ENCODE measurements at regions not wholly inside any gene's neighbourhood (a gene's known extent, or its start where the extent isn't known, plus 50 kb on each side); places are given as distances from the start of the nearest gene placed in this dataset.

GRCh38 chr12:42737398-42737797, 147.9 kb upstream of the PRICKLE1 start:
- no peak for DNase-seq (ENCODE audit: low spot score)
- no peaks in the 10 kb centered on the region for H3K36me3 ChIP-seq (ENCODE audit: control insufficient read depth in 4 of 4, insufficient read depth in 3 of 4, low read depth in 1 of 4, low read length in 3 of 4)
- no peak overlapping the region for H3K9ac ChIP-seq (ENCODE audit: low read depth in 1 of 2, low read length in 2 of 2)
- 84% methylated on average over 3 of the region's 3 CpGs for WGBS
- H3K27ac ChIP-seq (ENCODE audit: low read depth in 1 of 2, low read length in 2 of 2), result no peak overlapping the region
- peaks cover 0 to 2% (median 0%) of the 10 kb centered on the region in 4 donors for H3K27me3 ChIP-seq (ENCODE audit: control insufficient read depth in 4 of 4, insufficient read depth in 4 of 4, low read length in 3 of 4)
- TF ChIP-seq FOXA2 (IDR thresholded peaks at IDR 0.05) (no peak), MAX (IDR thresholded peaks at IDR 0.05) (no peak), SP1 (IDR thresholded peaks at IDR 0.05) (no peak)
- no peaks in the 10 kb centered on the region for H3K4me1 ChIP-seq (ENCODE audit: control insufficient read depth in 4 of 4, insufficient read depth in 4 of 4, low read length in 3 of 4)
- H3K9me3 ChIP-seq (ENCODE audit: control insufficient read depth in 4 of 4, low read length in 3 of 4), result no peaks in the 10 kb centered on the region
- no peak overlapping the region for H3K4me3 ChIP-seq (ENCODE audit: low read depth in 1 of 3, low read length in 3 of 3)

- DNase-seq (ENCODE audit: low spot score), result no peak
- WGBS, result 66% methylated on average over 11 of the region's 11 CpGs
These were observed 146.4 kb upstream of the PRICKLE1 start for GRCh38 chr12:42735861-42736361.

GRCh38 chr12:42733911-42734310, 144.4 kb upstream of the PRICKLE1 start:
- no peak overlapping the region for H3K4me3 ChIP-seq (ENCODE audit: low read depth in 1 of 3, low read length in 3 of 3)
- no peak overlapping the region for H3K9ac ChIP-seq (ENCODE audit: low read depth in 1 of 2, low read length in 2 of 2)
- DNase-seq (ENCODE audit: low spot score), result no peak
- no peaks in the 10 kb centered on the region for H3K27me3 ChIP-seq (ENCODE audit: control insufficient read depth in 4 of 4, insufficient read depth in 4 of 4, low read length in 3 of 4)
- H3K27ac ChIP-seq (ENCODE audit: low read depth in 1 of 2, low read length in 2 of 2), result no peak overlapping the region
- no peaks in the 10 kb centered on the region for H3K9me3 ChIP-seq (ENCODE audit: control insufficient read depth in 4 of 4, low read length in 3 of 4)
- TF ChIP-seq YY1 (IDR thresholded peaks at IDR 0.05), result no peak
- no peaks in the 10 kb centered on the region for H3K4me1 ChIP-seq (ENCODE audit: control insufficient read depth in 4 of 4, insufficient read depth in 4 of 4, low read length in 3 of 4)
- H3K36me3 ChIP-seq (ENCODE audit: control insufficient read depth in 4 of 4, insufficient read depth in 3 of 4, low read depth in 1 of 4, low read length in 3 of 4), result no peaks in the 10 kb centered on the region
- WGBS, result 67% methylated on average over 3 of the region's 3 CpGs

More at GRCh38 chr12:42735861-42736361, 146.4 kb upstream of the PRICKLE1 start:
- H3K4me3 ChIP-seq (ENCODE audit: low read depth in 1 of 3, low read length in 3 of 3), result no peak overlapping the region
- H3K27ac ChIP-seq (ENCODE audit: low read depth in 1 of 2, low read length in 2 of 2), result no peak overlapping the region
- H3K27me3 ChIP-seq (ENCODE audit: control insufficient read depth in 4 of 4, insufficient read depth in 4 of 4, low read length in 3 of 4), result no peaks in the 10 kb centered on the region
- H3K9ac ChIP-seq (ENCODE audit: low read depth in 1 of 2, low read length in 2 of 2), result no peak overlapping the region
- H3K4me1 ChIP-seq (ENCODE audit: control insufficient read depth in 4 of 4, insufficient read depth in 4 of 4, low read length in 3 of 4), result no peaks in the 10 kb centered on the region
- H3K9me3 ChIP-seq (ENCODE audit: control insufficient read depth in 4 of 4, low read length in 3 of 4), result no peaks in the 10 kb centered on the region
- TF ChIP-seq CTCF (IDR thresholded peaks at IDR 0.05; ENCODE audit: low read depth, low read length, missing input control) (no peak), ZBTB33 (IDR thresholded peaks at IDR 0.05) (no peak)
- no peaks in the 10 kb centered on the region for H3K36me3 ChIP-seq (ENCODE audit: control insufficient read depth in 4 of 4, insufficient read depth in 3 of 4, low read depth in 1 of 4, low read length in 3 of 4)

- H3K4me1 ChIP-seq (ENCODE audit: control insufficient read depth in 4 of 4, insufficient read depth in 4 of 4, low read length in 3 of 4), result no peaks in the 10 kb centered on the region
- no peak overlapping the region for H3K27ac ChIP-seq (ENCODE audit: low read depth in 1 of 2, low read length in 2 of 2)
- H3K9ac ChIP-seq (ENCODE audit: low read depth in 1 of 2, low read length in 2 of 2), result no peak overlapping the region
- H3K9me3 ChIP-seq (ENCODE audit: control insufficient read depth in 4 of 4, low read length in 3 of 4), result no peaks in the 10 kb centered on the region
- no peaks in the 10 kb centered on the region for H3K36me3 ChIP-seq (ENCODE audit: control insufficient read depth in 4 of 4, insufficient read depth in 3 of 4, low read depth in 1 of 4, low read length in 3 of 4)
- WGBS, result 38% methylated on average over 3 of the region's 3 CpGs
- DNase-seq (ENCODE audit: low spot score), result no peak
- H3K4me3 ChIP-seq (ENCODE audit: low read depth in 1 of 3, low read length in 3 of 3), result no peak overlapping the region
- H3K27me3 ChIP-seq (ENCODE audit: control insufficient read depth in 4 of 4, insufficient read depth in 4 of 4, low read length in 3 of 4), result no peaks in the 10 kb centered on the region
- TF ChIP-seq EGR1 (IDR thresholded peaks at IDR 0.05; ENCODE audit: low read depth in 2 of 2) (no peak), HNF4A (conservative IDR thresholded peaks at IDR 0.05) (no peak), REST (IDR thresholded peaks at IDR 0.05) (no peak), HNF4G (IDR thresholded peaks at IDR 0.05) (no peak), RXRA (IDR thresholded peaks at IDR 0.05) (no peak), MAX (IDR thresholded peaks at IDR 0.05) (no peak), JUND (IDR thresholded peaks at IDR 0.05) (no peak), FOXA1 (IDR thresholded peaks at IDR 0.05) (no peak), ZBTB33 (IDR thresholded peaks at IDR 0.05) (no peak), RAD21 (IDR thresholded peaks at IDR 0.05) (no peak)
These were observed 143.4 kb upstream of the PRICKLE1 start for GRCh38 chr12:42732908-42733411.

Data from liver (tissue), 8 donors.